ENCODE measurements at regions not wholly inside any gene's neighbourhood (a gene's known extent, or its start where the extent isn't known, plus 50 kb on each side); places are given as distances from the start of the nearest gene placed in this dataset.

DNA sequence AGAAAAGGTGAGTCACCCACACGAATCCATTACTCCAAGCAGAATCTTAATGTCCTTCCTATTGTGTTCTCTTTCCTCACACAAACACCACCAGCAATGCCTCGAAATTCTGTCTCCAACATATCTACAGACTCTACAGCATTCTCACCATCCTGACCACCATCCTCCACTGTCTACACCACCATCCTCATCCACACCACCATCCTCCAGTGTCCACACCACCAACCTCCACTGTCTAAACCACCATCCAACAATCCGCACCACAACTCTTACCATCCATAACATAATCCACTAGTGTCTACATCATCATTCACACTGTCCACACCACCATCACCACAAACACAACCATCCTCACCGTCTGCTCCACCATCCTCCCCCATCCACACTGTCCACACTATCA is 121.6 kb upstream of the ALKAL2 start:
- DNase-seq (ENCODE audit: extremely low read depth, low read depth), result no peak
- TF ChIP-seq, protein P1, sequence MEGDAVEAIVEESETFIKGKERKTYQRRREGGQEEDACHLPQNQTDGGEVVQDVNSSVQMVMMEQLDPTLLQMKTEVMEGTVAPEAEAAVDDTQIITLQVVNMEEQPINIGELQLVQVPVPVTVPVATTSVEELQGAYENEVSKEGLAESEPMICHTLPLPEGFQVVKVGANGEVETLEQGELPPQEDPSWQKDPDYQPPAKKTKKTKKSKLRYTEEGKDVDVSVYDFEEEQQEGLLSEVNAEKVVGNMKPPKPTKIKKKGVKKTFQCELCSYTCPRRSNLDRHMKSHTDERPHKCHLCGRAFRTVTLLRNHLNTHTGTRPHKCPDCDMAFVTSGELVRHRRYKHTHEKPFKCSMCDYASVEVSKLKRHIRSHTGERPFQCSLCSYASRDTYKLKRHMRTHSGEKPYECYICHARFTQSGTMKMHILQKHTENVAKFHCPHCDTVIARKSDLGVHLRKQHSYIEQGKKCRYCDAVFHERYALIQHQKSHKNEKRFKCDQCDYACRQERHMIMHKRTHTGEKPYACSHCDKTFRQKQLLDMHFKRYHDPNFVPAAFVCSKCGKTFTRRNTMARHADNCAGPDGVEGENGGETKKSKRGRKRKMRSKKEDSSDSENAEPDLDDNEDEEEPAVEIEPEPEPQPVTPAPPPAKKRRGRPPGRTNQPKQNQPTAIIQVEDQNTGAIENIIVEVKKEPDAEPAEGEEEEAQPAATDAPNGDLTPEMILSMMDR (IDR thresholded peaks at IDR 0.05; ENCODE audit: low read depth, low read length, missing control alignments), result no peak

DNA sequence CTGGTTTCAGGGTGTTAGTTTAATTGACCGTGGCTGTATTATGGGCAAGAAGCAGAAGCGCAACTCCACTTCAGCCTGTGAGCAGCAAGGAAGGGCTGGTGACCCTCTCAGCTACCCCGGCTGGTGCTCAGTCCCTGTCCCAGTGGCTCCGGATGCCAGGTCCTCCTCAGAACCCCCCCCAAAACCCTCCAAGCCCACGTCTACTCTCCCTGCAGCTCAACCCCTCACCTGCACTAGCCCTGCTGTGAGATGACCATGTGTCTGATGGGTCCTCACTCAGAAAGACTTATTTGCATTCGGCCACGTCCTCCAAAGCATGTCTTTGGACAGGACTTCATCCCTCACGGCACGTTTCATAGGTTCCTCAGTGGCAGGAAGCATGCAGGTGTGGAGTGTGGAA is 119.7 kb upstream of the ALKAL2 start:
- TF ChIP-seq, protein P1 (IDR thresholded peaks at IDR 0.05; ENCODE audit: low read depth, low read length, missing control alignments), result no peak
- DNase-seq (ENCODE audit: extremely low read depth, low read depth), result no peak
- no peak overlapping the region for H3K4me3 ChIP-seq (replicated peaks; ENCODE audit: low read depth, low read length)

More for the DNA sequence above, 121.6 kb upstream of the ALKAL2 start:
- H3K4me3 ChIP-seq (replicated peaks; ENCODE audit: low read depth, low read length), result no peak overlapping the region

- no peak for DNase-seq (ENCODE audit: extremely low read depth, low read depth)
- no peak overlapping the region for H3K4me3 ChIP-seq (replicated peaks; ENCODE audit: low read depth, low read length)
Observed at GRCh38 chr2:406876-407275, 119.0 kb upstream of the ALKAL2 start.

GRCh38 chr2:406231-406630 is 118.3 kb upstream of the ALKAL2 start:
- TF ChIP-seq, protein P1 (IDR thresholded peaks at IDR 0.05; ENCODE audit: low read depth, low read length, missing control alignments), result no peak
- no peak for DNase-seq (ENCODE audit: extremely low read depth, low read depth)
- H3K4me3 ChIP-seq (replicated peaks; ENCODE audit: low read depth, low read length), result no peak overlapping the region

More at GRCh38 chr2:406876-407275, 119.0 kb upstream of the ALKAL2 start:
- TF ChIP-seq, protein P1 (IDR thresholded peaks at IDR 0.05; ENCODE audit: low read depth, low read length, missing control alignments), result no peak

GRCh38 chr2:404581-404980 is 116.7 kb upstream of the ALKAL2 start:
- no peak overlapping the region for H3K4me3 ChIP-seq (replicated peaks; ENCODE audit: low read depth, low read length)
- no peak for DNase-seq (ENCODE audit: extremely low read depth, low read depth)
- TF ChIP-seq, protein P1 (IDR thresholded peaks at IDR 0.05; ENCODE audit: low read depth, low read length, missing control alignments), result no peak

GRCh38 chr2:403682-404081 is 115.8 kb upstream of the ALKAL2 start:
- H3K4me3 ChIP-seq (replicated peaks; ENCODE audit: low read depth, low read length), result no peak overlapping the region
- TF ChIP-seq, protein P1 (IDR thresholded peaks at IDR 0.05; ENCODE audit: low read depth, low read length, missing control alignments), result no peak
- DNase-seq (ENCODE audit: extremely low read depth, low read depth), result no peak

- no peak overlapping the region for H3K4me3 ChIP-seq (replicated peaks; ENCODE audit: low read depth, low read length)
- TF ChIP-seq, protein P1 (IDR thresholded peaks at IDR 0.05; ENCODE audit: low read depth, low read length, missing control alignments), result no peak
- DNase-seq (ENCODE audit: extremely low read depth, low read depth), result no peak
Observed at GRCh38 chr2:402721-403120, 114.8 kb upstream of the ALKAL2 start.
